Erythroblast (primary cell): ENCODE measurements at regions not wholly inside any gene's neighbourhood (a gene's known extent, or its start where the extent isn't known, plus 50 kb on each side); places are given as distances from the start of the nearest gene placed in this dataset.

Source experiments
- GATA1 ChIP-seq: IDR thresholded peaks from 2 replicates; pipeline ENCODE4 v1.6.1; 2011; ENCODE audit warnings: low read depth, mild to moderate bottlenecking, control low read depth, low read length, moderate library complexity
- POLR2A ChIP-seq: IDR thresholded peaks from 2 replicates; pipeline ENCODE4 v1.6.1; 2011; ENCODE audit warnings: mild to moderate bottlenecking, low read length

DNA sequence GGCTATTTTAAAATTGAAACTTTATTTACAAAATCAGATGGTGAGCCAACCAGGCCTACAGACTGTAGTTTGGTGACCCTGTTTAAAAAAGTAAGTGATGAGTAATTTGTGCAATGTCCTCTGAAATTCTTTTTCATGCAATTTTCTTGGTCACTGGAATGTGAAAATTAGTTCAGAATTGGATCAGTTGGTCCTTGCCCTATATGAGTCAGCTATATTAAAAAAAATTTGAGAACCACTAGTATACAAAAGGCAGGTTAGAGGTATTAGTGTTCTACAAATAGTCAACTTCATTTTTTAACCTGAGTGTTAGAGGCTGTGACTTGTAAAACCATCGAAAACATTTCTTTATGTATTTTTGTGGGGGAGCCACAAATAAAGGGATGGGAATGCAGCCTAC is 91.1 kb upstream of the NXPH2 start:
- no peak for TF ChIP-seq POLR2A
- TF ChIP-seq GATA1, result no peak
